ENCODE measurements at regions not wholly inside any gene's neighbourhood (a gene's known extent, or its start where the extent isn't known, plus 50 kb on each side); places are given as distances from the start of the nearest gene placed in this dataset.

DNA sequence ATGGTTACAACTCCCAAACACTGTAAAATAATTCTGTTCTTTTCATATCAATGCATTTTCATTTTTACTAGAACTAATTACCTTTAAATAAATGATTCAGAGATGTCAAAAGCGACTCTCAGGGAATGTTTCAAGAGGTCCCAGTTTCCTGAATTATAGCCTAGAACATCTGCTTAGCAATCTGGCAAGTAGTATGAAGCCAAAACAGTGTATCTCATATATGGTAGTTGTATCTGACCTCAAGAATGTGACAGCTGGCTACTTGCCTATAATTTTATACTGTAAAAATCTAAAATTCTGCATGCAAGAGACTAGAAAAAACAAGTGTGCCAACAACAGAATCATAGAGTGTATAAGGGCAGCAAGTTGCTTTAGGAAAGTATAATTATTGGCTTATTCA is 187.7 kb upstream of the POU5F2 start:
- DNase-seq, result no peak

- no peak for DNase-seq
Measured at GRCh38 chr5:93926831-93927620, 185.6 kb upstream of the POU5F2 start.

DNA sequence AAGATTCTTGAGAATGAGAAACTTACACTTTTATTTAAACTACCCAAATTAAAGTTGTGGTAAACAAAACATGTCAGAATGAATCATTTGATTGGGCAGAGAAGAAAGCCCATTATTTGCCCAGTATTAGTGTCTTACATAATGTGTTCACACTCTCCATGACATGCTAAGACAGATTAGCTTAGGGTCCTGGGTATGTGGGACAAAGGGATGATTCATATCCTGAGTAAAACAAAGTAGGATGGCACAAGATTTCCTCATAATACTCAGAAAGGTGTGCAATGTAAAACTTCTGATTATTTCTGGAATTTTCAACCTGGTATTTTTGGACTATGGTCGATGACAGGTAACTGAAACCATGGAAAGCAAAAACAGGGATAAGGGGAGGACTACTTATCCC is 183.9 kb upstream of the POU5F2 start:
- no peak for DNase-seq

GRCh38 chr5:93924628-93925027 is 183.2 kb upstream of the POU5F2 start:
- DNase-seq, result no peak

- no peak for DNase-seq
Measured at GRCh38 chr5:93922551-93922950, 181.2 kb upstream of the POU5F2 start.

DNA sequence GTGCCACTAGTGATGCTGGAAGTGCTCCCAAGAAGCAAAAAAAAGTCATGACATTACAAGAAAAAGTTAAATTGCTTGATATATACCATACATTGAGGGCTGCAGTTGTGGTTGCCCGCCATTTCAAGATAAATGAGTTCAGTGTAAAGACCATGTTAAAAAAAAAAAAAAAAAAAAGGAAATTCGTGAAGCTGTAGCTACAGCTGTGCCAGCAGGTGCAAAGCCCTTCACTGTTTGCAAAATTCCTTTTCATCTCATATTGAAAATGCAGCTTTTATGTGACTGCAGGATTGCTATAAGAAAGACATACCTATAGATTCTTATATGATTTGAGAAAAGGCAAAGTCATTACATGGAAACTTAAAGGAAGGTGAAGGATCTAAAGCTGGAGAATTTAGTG is 179.6 kb upstream of the POU5F2 start:
- no peak for DNase-seq

- DNase-seq, result no peak
Measured at GRCh38 chr5:93916872-93917271, 175.5 kb upstream of the POU5F2 start.

DNA sequence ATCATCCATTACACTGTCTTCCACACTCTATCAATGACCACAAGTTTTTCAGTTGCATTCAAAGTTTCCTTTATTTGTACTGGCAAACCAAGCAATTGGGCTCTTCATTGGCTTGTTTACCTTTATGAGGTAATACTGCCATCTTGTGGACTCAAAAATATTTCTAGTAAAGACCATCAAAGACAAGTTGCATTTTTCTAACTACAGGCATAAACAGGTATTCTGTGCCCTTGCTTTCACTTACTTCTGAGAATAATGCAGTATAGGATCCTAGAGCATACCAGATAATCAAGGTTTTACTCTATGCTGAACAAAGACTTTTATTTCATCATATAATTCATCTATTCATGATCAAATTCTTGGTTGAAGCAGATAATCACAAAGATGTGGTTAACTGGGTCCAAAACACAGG is 173.7 kb upstream of the POU5F2 start:
- peak; percentile 26 for DNase-seq

- no peak for DNase-seq
Measured at GRCh38 chr5:93911609-93912008, 170.2 kb upstream of the POU5F2 start.

DNA sequence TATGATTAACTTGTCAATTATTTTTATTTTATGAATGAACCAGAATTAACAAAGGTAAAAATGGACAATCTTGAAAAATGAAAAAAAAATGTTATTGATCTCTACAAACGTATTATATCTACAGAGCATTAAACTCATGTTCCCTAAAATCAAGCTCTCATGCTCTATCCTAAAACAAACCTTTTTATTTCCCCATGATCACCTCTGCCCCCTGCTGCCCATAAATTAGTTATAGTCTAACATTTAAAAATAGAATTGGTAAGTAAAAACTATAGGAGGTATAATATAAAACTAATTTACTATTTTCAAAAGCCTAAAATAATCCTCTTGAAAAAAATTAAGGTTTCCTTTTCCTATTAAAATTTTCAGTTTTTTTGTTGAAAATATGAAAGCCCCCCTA is 168.0 kb upstream of the POU5F2 start:
- DNase-seq, result no peak

GRCh38 chr5:93904917-93905316 is 163.5 kb upstream of the POU5F2 start:
- no peak for DNase-seq

DNA sequence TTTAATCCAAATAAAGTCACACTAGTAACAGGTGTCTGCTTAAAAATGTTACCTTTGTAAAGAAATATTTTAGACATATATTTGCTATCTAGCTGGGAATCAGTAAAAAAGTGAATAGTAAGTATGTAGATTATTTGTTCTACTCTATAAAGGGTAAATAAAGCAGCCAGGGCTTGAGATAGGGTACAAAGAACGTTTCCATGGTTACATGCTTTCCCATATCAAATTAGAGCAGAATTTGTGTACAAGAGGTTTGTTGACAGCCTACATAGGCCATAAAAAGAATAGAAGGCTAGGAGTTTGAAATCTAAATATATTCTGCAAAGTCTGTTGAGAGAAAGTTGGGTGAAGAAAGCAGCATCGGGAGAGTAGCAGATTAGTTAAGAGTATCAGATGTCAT is 160.9 kb upstream of the POU5F2 start:
- DNase-seq, result no peak

- DNase-seq, result no peak
Measured at GRCh38 chr5:93899026-93899600, 157.7 kb upstream of the POU5F2 start.

DNA sequence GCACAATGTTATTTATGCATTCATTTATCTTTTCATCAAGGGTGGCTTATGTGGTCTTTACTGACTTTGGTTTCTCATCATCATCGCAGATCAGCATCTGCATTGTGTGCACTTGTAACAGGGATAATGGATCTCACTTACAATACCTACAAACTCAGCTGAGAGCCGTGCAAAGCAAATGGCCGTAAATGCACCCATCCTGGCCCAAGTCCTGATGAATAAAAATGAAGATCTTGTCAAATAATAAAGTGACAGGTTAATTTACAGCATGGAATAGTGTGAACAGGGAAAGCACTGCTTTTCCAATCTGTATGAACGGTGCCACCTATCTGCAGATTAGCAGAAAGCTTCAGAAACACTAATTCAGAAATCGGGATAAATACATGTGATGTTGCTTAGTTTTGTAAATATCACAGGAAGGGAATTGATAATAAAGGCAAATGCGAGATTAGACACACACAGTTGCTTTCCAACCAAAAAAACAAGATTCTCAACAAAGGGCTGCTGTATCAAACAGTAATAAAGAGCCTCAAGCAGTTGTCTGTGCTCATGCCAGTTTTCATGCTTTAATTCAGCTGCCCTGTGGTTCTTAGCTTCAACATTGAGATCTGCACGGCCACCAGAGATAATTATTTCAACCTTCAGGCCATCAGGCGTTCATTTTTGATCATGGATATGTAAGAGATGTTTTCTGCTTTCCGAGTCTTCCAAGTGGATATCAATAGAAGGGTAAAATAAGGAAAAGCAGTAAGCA is 153.4 kb upstream of the POU5F2 start:
- DNase-seq, result no peak

DNA sequence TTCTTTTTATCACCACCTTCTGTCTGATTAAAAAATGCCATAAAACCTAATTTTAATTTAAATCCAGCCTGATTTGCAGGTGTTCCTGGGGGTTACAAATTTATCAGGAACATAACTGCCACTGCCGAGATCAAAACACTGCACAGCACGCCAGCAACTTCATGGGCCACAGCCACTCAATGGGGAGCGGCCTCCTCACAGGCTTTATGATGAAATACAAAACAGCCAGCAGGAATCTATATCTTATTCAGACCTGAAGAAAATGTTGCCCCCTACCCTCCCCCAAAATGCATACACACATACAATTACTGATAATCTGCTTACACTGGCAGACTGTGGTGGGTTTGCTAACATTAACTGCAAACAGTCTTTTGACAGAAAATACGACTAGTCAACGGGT is 151.7 kb upstream of the POU5F2 start:
- DNase-seq, result no peak

- DNase-seq, result no peak
Measured at GRCh38 chr5:93892481-93892880, 151.1 kb upstream of the POU5F2 start.

GRCh38 chr5:93891491-93892480 is 150.4 kb upstream of the POU5F2 start:
- no peak for DNase-seq

DNA sequence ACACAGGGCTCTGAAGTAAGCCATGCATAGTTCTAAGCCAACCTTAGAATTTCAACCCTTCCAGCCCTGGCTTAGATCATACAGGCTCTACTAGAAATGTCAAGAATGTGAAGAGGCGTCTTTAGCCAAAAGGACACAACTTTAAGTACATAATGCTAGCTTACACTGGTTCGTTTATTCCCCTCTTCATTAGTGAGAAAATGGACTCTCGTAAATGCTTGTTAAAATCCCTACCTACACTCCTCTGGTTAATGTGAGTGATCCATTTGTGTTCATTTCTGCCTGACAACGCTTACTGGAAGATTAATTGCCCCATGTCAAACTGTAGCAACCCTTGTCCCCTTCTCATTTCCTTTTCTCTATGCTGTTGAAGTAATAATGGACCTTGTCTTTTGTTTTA is 149.3 kb upstream of the POU5F2 start:
- no peak for DNase-seq

GRCh38 chr5:93887678-93888077 is 146.3 kb upstream of the POU5F2 start:
- no peak for DNase-seq

DNA sequence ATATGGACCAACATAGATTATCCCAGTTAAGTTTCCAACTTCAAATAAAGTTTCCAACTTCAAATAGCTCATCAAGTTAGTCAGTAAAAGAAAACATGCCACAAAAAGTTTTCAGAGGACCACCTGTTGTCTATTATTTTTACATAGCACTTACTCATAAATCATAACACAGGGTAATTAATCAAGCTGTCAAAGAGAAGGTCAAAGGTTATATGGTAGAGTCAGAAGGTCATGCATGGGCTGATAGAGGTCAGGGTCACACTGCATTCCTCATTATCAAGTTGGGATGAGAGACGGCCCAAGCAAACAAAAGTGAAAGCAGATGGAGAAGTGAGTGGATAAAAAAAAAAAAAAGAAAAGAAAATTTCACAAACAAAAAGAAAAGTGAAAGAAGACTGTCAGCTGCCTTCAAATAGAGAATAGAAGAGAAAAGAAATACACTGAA is 145.5 kb upstream of the POU5F2 start:
- no peak for DNase-seq

GRCh38 chr5:93886098-93886806 is 144.9 kb upstream of the POU5F2 start:
- no peak for DNase-seq

Data from renal pelvis (tissue), 1 donor.